ENCODE measurements at regions not wholly inside any gene's neighbourhood (a gene's known extent, or its start where the extent isn't known, plus 50 kb on each side); places are given as distances from the start of the nearest gene placed in this dataset.

DNA sequence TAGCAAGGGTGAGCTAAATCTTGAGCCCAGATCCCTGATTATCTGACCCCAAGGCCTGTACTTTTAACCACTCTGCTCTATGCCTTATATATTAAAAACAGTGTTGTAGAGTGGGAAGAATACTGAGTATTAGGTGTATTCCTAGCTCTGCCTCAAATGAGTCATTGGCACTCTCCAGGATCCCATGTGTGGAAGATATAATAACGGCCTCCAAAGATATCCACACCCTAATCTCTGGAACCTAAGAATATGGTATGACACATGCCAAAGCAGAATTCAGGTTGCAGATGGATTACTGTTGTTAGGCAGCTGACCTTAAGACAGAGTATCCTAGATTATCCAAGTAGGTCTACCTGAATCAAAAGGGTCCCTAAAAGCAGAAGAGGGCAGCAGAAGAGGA is 110.8 kb downstream of the ADRB2 start:
- TF ChIP-seq CTCF (IDR thresholded peaks at IDR 0.05) (no peak), POLR2A (IDR thresholded peaks at IDR 0.05) (no peak)
- Histone ChIP-seq H3K27ac (no peak overlapping the region), H3K4me3 (no peak overlapping the region), H3K27me3 (no peaks in the 10 kb centered on the region), H3K36me3 (no peaks in the 10 kb centered on the region), H3K4me1 (no peaks in the 10 kb centered on the region), H3K9me3 (no peaks in the 10 kb centered on the region)
- no peak for DNase-seq
- intact Hi-C loops (cut with DNase I; ENCODE audit: low total_unique reads), result no loop called here

- DNase-seq, result no peak
- no peak overlapping the region for H3K4me3 ChIP-seq
- TF ChIP-seq POLR2A (IDR thresholded peaks at IDR 0.05) (no peak), CTCF (IDR thresholded peaks at IDR 0.05) (no peak)
- H3K27me3 ChIP-seq, result no peaks in the 10 kb centered on the region
- H3K27ac ChIP-seq, result no peak overlapping the region
- no peaks in the 10 kb centered on the region for H3K4me1 ChIP-seq
- H3K9me3 ChIP-seq, result no peaks in the 10 kb centered on the region
- no peaks in the 10 kb centered on the region for H3K36me3 ChIP-seq
- intact Hi-C loops (cut with DNase I; ENCODE audit: low total_unique reads), result no loop called here
Observed at GRCh38 chr5:148937830-148938521, 111.6 kb downstream of the ADRB2 start.

GRCh38 chr5:148938522-148938882 is 112.1 kb downstream of the ADRB2 start:
- TF ChIP-seq CTCF (IDR thresholded peaks at IDR 0.05) (no peak), POLR2A (IDR thresholded peaks at IDR 0.05) (no peak)
- no peak overlapping the region for H3K27ac ChIP-seq
- intact Hi-C loops (cut with DNase I; ENCODE audit: low total_unique reads), result no loop called here
- no peaks in the 10 kb centered on the region for H3K36me3 ChIP-seq
- no peak overlapping the region for H3K4me3 ChIP-seq
- H3K27me3 ChIP-seq, result no peaks in the 10 kb centered on the region
- H3K4me1 ChIP-seq, result no peaks in the 10 kb centered on the region
- no peak for DNase-seq
- H3K9me3 ChIP-seq, result no peaks in the 10 kb centered on the region

DNA sequence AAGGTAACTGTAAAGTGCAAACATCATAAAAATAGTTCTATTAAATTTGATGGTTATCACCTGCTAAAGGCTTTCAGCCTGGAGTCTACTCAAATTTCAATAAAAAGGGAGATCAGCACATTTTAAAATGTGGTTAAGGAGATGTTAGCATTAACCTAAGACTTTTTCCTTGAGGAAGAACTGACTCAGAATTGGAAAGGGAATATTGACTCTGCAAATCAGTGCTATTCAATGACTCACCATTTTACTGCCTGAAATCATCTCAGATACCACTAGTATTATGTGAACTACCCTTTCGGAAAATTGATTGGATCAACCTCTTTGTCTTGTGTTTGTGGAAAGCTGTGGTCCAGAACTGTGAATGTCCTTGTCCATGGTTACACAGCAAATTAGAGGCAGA is 113.3 kb downstream of the ADRB2 start:
- Histone ChIP-seq H3K36me3 (no peaks in the 10 kb centered on the region), H3K4me1 (no peaks in the 10 kb centered on the region), H3K9me3 (no peaks in the 10 kb centered on the region), H3K27ac (no peak overlapping the region), H3K4me3 (no peak overlapping the region), H3K27me3 (no peaks in the 10 kb centered on the region)
- no peak for TF ChIP-seq POLR2A (IDR thresholded peaks at IDR 0.05)
- TF ChIP-seq CTCF (IDR thresholded peaks at IDR 0.05), result no peak
- intact Hi-C loops (cut with DNase I; ENCODE audit: low total_unique reads), result no loop called here
- no peak for DNase-seq

DNA sequence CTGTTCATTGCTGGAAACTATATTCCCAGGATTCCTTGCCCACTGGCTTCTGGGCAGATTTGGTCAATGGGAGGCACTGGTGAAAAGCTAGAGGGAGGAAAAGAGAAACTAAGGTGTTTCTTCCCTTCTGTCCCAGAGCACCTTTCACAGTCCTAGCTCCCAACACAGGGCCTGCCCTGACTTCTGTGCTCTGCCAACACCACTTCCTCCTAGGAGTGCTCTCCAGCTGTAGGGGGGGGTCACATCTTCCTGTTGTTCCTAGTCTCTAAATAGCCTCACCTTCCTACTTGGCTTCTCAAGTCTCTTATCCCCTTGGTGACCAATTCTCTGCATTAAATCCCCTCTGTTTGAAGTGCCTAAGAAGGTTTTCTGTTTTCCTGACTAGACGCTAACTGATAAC is 115.4 kb downstream of the ADRB2 start:
- intact Hi-C loops (cut with DNase I; ENCODE audit: low total_unique reads), result no loop called here
- H3K27ac ChIP-seq, result no peak overlapping the region
- no peak for DNase-seq
- H3K4me3 ChIP-seq, result no peak overlapping the region
- no peaks in the 10 kb centered on the region for H3K4me1 ChIP-seq
- H3K36me3 ChIP-seq, result no peaks in the 10 kb centered on the region
- TF ChIP-seq POLR2A (IDR thresholded peaks at IDR 0.05) (no peak), CTCF (IDR thresholded peaks at IDR 0.05) (no peak)
- no peaks in the 10 kb centered on the region for H3K9me3 ChIP-seq
- no peaks in the 10 kb centered on the region for H3K27me3 ChIP-seq
